ENCODE measurements at regions not wholly inside any gene's neighbourhood (a gene's known extent, or its start where the extent isn't known, plus 50 kb on each side); places are given as distances from the start of the nearest gene placed in this dataset.
"Not testable (repeated sequence)": the region's sequence is repeated elsewhere in the genome, so short reads cannot be mapped to it uniquely, and the experiment has no call there.

GRCh38 chr9:111744363-111744762 lies 50.4 kb downstream of the SHOC1 start:
- no peak overlapping the region for H3K4me3 ChIP-seq (ENCODE audit: low read depth, low read length)
- DNase-seq (ENCODE audit: low read depth): no peak
- no peak for TF ChIP-seq CTCF (IDR thresholded peaks at IDR 0.05; ENCODE audit: control insufficient read depth, extremely low read depth, insufficient read depth)

- DNase-seq (ENCODE audit: low read depth): no peak
- H3K4me3 ChIP-seq (ENCODE audit: low read depth, low read length): no peak overlapping the region
- TF ChIP-seq CTCF (IDR thresholded peaks at IDR 0.05; ENCODE audit: control insufficient read depth, extremely low read depth, insufficient read depth): no peak
Measured at GRCh38 chr9:111743275-111743674, 51.5 kb downstream of the SHOC1 start.

GRCh38 chr9:111740739-111741138 lies 54.0 kb downstream of the SHOC1 start:
- DNase-seq (ENCODE audit: low read depth): no peak
- no peak overlapping the region for H3K4me3 ChIP-seq (ENCODE audit: low read depth, low read length)
- TF ChIP-seq CTCF (IDR thresholded peaks at IDR 0.05; ENCODE audit: control insufficient read depth, extremely low read depth, insufficient read depth): no peak

GRCh38 chr9:111736714-111737113 lies 58.0 kb downstream of the SHOC1 start:
- DNase-seq (ENCODE audit: low read depth): no peak
- no peak for TF ChIP-seq CTCF (IDR thresholded peaks at IDR 0.05; ENCODE audit: control insufficient read depth, extremely low read depth, insufficient read depth)
- no peak overlapping the region for H3K4me3 ChIP-seq (ENCODE audit: low read depth, low read length)

GRCh38 chr9:111735344-111735743 lies 59.4 kb downstream of the SHOC1 start:
- DNase-seq (ENCODE audit: low read depth); H3K4me3 ChIP-seq (ENCODE audit: low read depth, low read length): not testable (repeated sequence)

- TF ChIP-seq CTCF (IDR thresholded peaks at IDR 0.05; ENCODE audit: control insufficient read depth, extremely low read depth, insufficient read depth): no peak
- no peak for DNase-seq (ENCODE audit: low read depth)
- H3K4me3 ChIP-seq (ENCODE audit: low read depth, low read length): no peak overlapping the region
Measured at GRCh38 chr9:111731928-111732327, 62.8 kb downstream of the SHOC1 start.

GRCh38 chr9:111730937-111731567 lies 63.7 kb downstream of the SHOC1 start:
- TF ChIP-seq CTCF (IDR thresholded peaks at IDR 0.05; ENCODE audit: control insufficient read depth, extremely low read depth, insufficient read depth): no peak
- no peak overlapping the region for H3K4me3 ChIP-seq (ENCODE audit: low read depth, low read length)
- DNase-seq (ENCODE audit: low read depth): no peak
